H1 (cell line): ENCODE measurements at regions not wholly inside any gene's neighbourhood (a gene's known extent, or its start where the extent isn't known, plus 50 kb on each side); places are given as distances from the start of the nearest gene placed in this dataset.
"Not testable (repeated sequence)": the region's sequence is repeated elsewhere in the genome, so short reads cannot be mapped to it uniquely, and the experiment has no call there.

Source experiments
- CTCF ChIA-PET: fragments of 300-600 bp; sonication (Branson Sonifier 250); formaldehyde crosslinking; loops from one replicate; lab custom pipeline; 2021; ENCODE audit not compliant: partially characterized antibody; lab: Charles Lee
- POLR2A ChIA-PET: fragments of 300-600 bp; sonication (Branson Sonifier 250); formaldehyde crosslinking; loops from one replicate; lab custom pipeline; 2021; ENCODE audit warnings: inconsistent platforms; ENCODE audit not compliant: partially characterized antibody; lab: Charles Lee
- DNase-seq, 2 experiments: peaks; one replicate each; pipeline versions ENCODE4 v3.0.0 to v3.0.0-alpha.2; 2010 to 2022; ENCODE audit warnings: low spot score in 2 of 2, low read depth in 1 of 2, mixed read lengths in 1 of 2
- FAIRE-seq: peaks from 2 replicates; lab custom pipeline; 2011; peaks lifted over from hg19 to GRCh38; lab: Jason Lieb, UNC
- H2AFZ ChIP-seq: 2 replicates; pipeline ENCODE4 v1.8.1; 2012; ENCODE audit warnings: low read length, inconsistent platforms
- H2AK5ac ChIP-seq: 2 replicates; pipeline ENCODE4 v1.6.1; 2013; ENCODE audit warnings: low read depth, low read length
- H2BK120ac ChIP-seq: replicated peaks from 2 replicates; pipeline ENCODE3; 2013; ENCODE audit warnings: low read depth, low read length, inconsistent platforms
- H2BK12ac ChIP-seq: 2 replicates; pipeline ENCODE4 v1.6.1; 2013; ENCODE audit warnings: low read depth, low read length
- H2BK15ac ChIP-seq: 2 replicates; pipeline ENCODE4 v1.6.1; 2013; ENCODE audit warnings: low read length
- H2BK20ac ChIP-seq: 2 replicates; pipeline ENCODE4 v1.6.1; 2013; ENCODE audit warnings: low read length
- H2BK5ac ChIP-seq: 2 replicates; pipeline ENCODE4 v1.6.1; 2013; ENCODE audit warnings: low read depth, low read length
- H3K14ac ChIP-seq: 2 replicates; pipeline ENCODE4 v1.6.1; 2013; ENCODE audit warnings: inconsistent platforms; ENCODE audit not compliant: insufficient read length
- H3K18ac ChIP-seq: 2 replicates; pipeline ENCODE4 v1.6.1; 2013; ENCODE audit warnings: low read length; ENCODE audit errors: extremely low read depth
- H3K23ac ChIP-seq: 2 replicates; pipeline ENCODE4 v1.6.1; 2013; ENCODE audit warnings: inconsistent platforms; ENCODE audit not compliant: insufficient read length
- H3K23me2 ChIP-seq: 2 replicates; pipeline ENCODE4 v1.6.1; 2013; ENCODE audit warnings: low read depth, low read length
- H3K27ac ChIP-seq: 2 replicates; pipeline ENCODE4 v1.6.1; 2011; ENCODE audit warnings: low read depth, low read length, inconsistent platforms
- H3K27me3 ChIP-seq, 4 experiments: replicated peaks in 1 of 4; 1 replicate in 1 of 4; 2 replicates in 3 of 4; pipeline versions ENCODE4 v1.6.1 to v1.8.1; 2011 to 2013; ENCODE audit warnings: low read length in 3 of 4, mild to moderate bottlenecking in 3 of 4, inconsistent platforms in 2 of 4, mixed read lengths in 2 of 4, moderate library complexity in 1 of 4; ENCODE audit not compliant: control insufficient read depth in 3 of 4, insufficient read depth in 3 of 4; ENCODE audit errors: extremely low read depth in 1 of 4
- H3K36me3 ChIP-seq, 4 experiments: 2 replicates each; pipeline versions ENCODE4 v1.6.1 to v1.8.1; 2011 to 2013; ENCODE audit warnings: mild to moderate bottlenecking in 4 of 4, low read length in 3 of 4, moderate library complexity in 2 of 4, control low read depth in 1 of 4, inconsistent platforms in 1 of 4; ENCODE audit not compliant: insufficient read depth in 4 of 4, control insufficient read depth in 2 of 4
- H3K4ac ChIP-seq: replicated peaks from 2 replicates; pipeline ENCODE3; 2013; ENCODE audit warnings: low read length, low read depth, mixed read lengths, inconsistent platforms; ENCODE audit not compliant: insufficient read length
- H3K4me1 ChIP-seq, 4 experiments: replicated peaks in 1 of 4; 1 replicate in 1 of 4; 2 replicates in 3 of 4; pipeline versions ENCODE4 v1.6.1 to v1.8.1; 2011 to 2013; ENCODE audit warnings: low read length in 3 of 4, inconsistent platforms in 2 of 4, mixed read lengths in 1 of 4; ENCODE audit not compliant: insufficient read depth in 4 of 4, control insufficient read depth in 3 of 4
- H3K4me2 ChIP-seq, 2 experiments: 2 replicates each; pipeline versions ENCODE4 v1.6.1 to v1.8.1; 2011 to 2013; ENCODE audit warnings: low read depth in 2 of 2, low read length in 2 of 2, control low read depth in 1 of 2, inconsistent platforms in 1 of 2, mild to moderate bottlenecking in 1 of 2; ENCODE audit not compliant: insufficient read depth in 1 of 2
- H3K4me3 ChIP-seq, 4 experiments: fragments of 200-600, 300-600 bp in 1 of 4; sonication (generic), shearing (Covaris generic), sonication (Bioruptor Twin) in 1 of 4; 2 replicates each; pipeline versions ENCODE4 v1.5.1 to v1.8.1; 2011 to 2016; ENCODE audit warnings: low read length in 4 of 4, low read depth in 3 of 4, control low read depth in 2 of 4, inconsistent platforms in 2 of 4, mild to moderate bottlenecking in 2 of 4, mixed read lengths in 1 of 4, moderate library complexity in 1 of 4; ENCODE audit not compliant: insufficient read depth in 2 of 4; ENCODE audit errors: extremely low read depth in 1 of 4
- H3K56ac ChIP-seq: replicated peaks from 2 replicates; pipeline ENCODE3; 2013; ENCODE audit warnings: low read depth, mild to moderate bottlenecking, mixed read lengths, low read length, inconsistent platforms; ENCODE audit not compliant: insufficient read length
- H3K79me1 ChIP-seq: 2 replicates; pipeline ENCODE4 v1.6.1; 2013; ENCODE audit warnings: low read depth, low read length, control low read depth
- H3K79me2 ChIP-seq, 2 experiments: 2 replicates each; pipeline versions ENCODE4 v1.6.1 to v1.8.1; 2012 to 2013; ENCODE audit warnings: low read length in 2 of 2, mild to moderate bottlenecking in 2 of 2, inconsistent platforms in 1 of 2; ENCODE audit not compliant: insufficient read depth in 2 of 2, control insufficient read depth in 1 of 2
- H3K9ac ChIP-seq, 4 experiments: replicated peaks in 1 of 4; 1 replicate in 1 of 4; 2 replicates in 3 of 4; pipeline versions ENCODE4 v1.6.1 to v1.8.1; 2011 to 2013; ENCODE audit warnings: low read depth in 3 of 4, low read length in 3 of 4, control low read depth in 2 of 4, mild to moderate bottlenecking in 2 of 4, moderate library complexity in 2 of 4, inconsistent platforms in 1 of 4; ENCODE audit errors: extremely low read depth in 1 of 4
- H3K9me3 ChIP-seq, 2 experiments: 2 replicates each; pipeline versions ENCODE4 v1.6.1 to v1.8.1; 2012 to 2013; ENCODE audit warnings: mild to moderate bottlenecking in 2 of 2, moderate library complexity in 2 of 2, control low read depth in 1 of 2, inconsistent platforms in 1 of 2, low read depth in 1 of 2, low read length in 1 of 2, mixed read lengths in 1 of 2; ENCODE audit not compliant: insufficient read depth in 2 of 2
- H4K20me1 ChIP-seq, 2 experiments: replicated peaks in 1 of 2; 2 replicates each; pipeline versions ENCODE3 to v1.8.1; 2011 to 2013; ENCODE audit warnings: inconsistent platforms in 2 of 2, low read length in 2 of 2, mild to moderate bottlenecking in 1 of 2; ENCODE audit not compliant: insufficient read depth in 2 of 2, control insufficient read depth in 1 of 2
- H4K5ac ChIP-seq: 2 replicates; pipeline ENCODE4 v1.6.1; 2013; ENCODE audit warnings: low read length, low read depth, mixed read lengths, inconsistent platforms; ENCODE audit not compliant: insufficient read length
- H4K8ac ChIP-seq: 2 replicates; pipeline ENCODE4 v1.8.0; 2013; ENCODE audit warnings: mild to moderate bottlenecking, moderate library complexity, low read length, inconsistent platforms; ENCODE audit not compliant: insufficient read depth; ENCODE audit errors: extremely low read depth
- H4K91ac ChIP-seq: replicated peaks from 2 replicates; pipeline ENCODE3; 2013; ENCODE audit warnings: low read length, mixed read lengths, inconsistent platforms; ENCODE audit not compliant: insufficient read length
- WGBS, 2 experiments: shearing (Covaris generic) in 1 of 2; methylation state at CpG; one replicate each; pipeline versions ENCODE4 v1.1.6 to v1.1.7; 2013 to 2015; ENCODE audit warnings: low lambda C conversion rate in 2 of 2, mixed read lengths in 2 of 2, inconsistent platforms in 1 of 2, low coverage in 1 of 2, missing lambda C conversion rate in 1 of 2; ENCODE audit not compliant: insufficient replicate concordance in 2 of 2, insufficient coverage in 1 of 2, insufficient read length in 1 of 2; ENCODE audit errors: extremely low coverage in 1 of 2, missing lambda C conversion rate in 1 of 2; 5-methylcytosine and 5-hydroxymethylcytosine counted together

DNA sequence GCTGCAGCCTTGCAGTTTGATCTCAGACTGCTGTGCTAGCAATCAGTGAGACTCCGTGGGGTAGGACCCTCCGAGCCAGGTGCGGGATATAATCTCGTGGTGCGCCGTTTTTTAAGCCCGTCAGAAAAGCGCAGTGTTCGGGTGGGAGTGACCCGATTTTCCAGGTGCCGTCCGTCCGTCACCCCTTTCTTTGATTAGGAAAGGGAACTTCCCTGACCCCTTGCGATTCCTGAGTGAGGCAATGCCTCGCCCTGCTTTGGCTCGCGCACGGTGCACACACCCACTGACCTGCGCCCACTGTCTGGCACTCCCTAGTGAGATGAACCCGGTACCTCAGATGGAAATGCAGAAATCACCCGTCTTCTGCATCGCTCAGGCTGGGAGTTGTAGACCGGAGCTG lies 203.2 kb downstream of the SNCAIP start:
- CTCF ChIA-PET, result interaction anchor here (1.5 to 5.3 kb wide), 3 partner anchors 10 to 16 kb away, joined by 9 to 22 read pairs (median 10); no protein-coding TSS in a partner anchor

More for the DNA sequence above, 203.2 kb downstream of the SNCAIP start:
- H3K56ac ChIP-seq, H2BK5ac ChIP-seq, H3K23me2 ChIP-seq, H3K14ac ChIP-seq, H3K9ac ChIP-seq, H4K5ac ChIP-seq, H2BK20ac ChIP-seq, H4K20me1 ChIP-seq, H3K23ac ChIP-seq, POLR2A ChIA-PET, H3K4me1 ChIP-seq, H2AK5ac ChIP-seq, H3K27me3 ChIP-seq, H3K4me2 ChIP-seq, FAIRE-seq, H4K8ac ChIP-seq, H3K9me3 ChIP-seq, H3K79me2 ChIP-seq, H2BK15ac ChIP-seq, H3K79me1 ChIP-seq, H2BK12ac ChIP-seq, H3K27ac ChIP-seq, H4K91ac ChIP-seq, H2AFZ ChIP-seq, H3K4ac ChIP-seq, H3K18ac ChIP-seq, H3K36me3 ChIP-seq, H2BK120ac ChIP-seq, H3K4me3 ChIP-seq: not testable (repeated sequence)
- peak in 1 of 2 experiments; percentile 53 for DNase-seq
- WGBS, 2 experiments, result 91% methylated on average over 16 of the region's 23 CpGs; no CpG with 5 or more reads in 1 of the 2 experiments
